H9 (cell line): ENCODE measurements at regions not wholly inside any gene's neighbourhood (a gene's known extent, or its start where the extent isn't known, plus 50 kb on each side); places are given as distances from the start of the nearest gene placed in this dataset.

Experiments
- DNase-seq: peaks from one replicate; pipeline ENCODE4 v3.0.0-alpha.2; 2017
- H2AFZ ChIP-seq: one replicate; pipeline ENCODE4 v1.6.1; 2013; ENCODE audit warnings: mild to moderate bottlenecking, low read length, control low read depth, moderate library complexity
- H2AK5ac ChIP-seq: 2 replicates; pipeline ENCODE4 v1.6.1; 2013; ENCODE audit warnings: low read length, control low read depth, mixed read lengths; ENCODE audit not compliant: insufficient read length
- H2BK120ac ChIP-seq: one replicate; pipeline ENCODE4 v1.6.1; 2013; ENCODE audit warnings: low read depth, mild to moderate bottlenecking, low read length, control low read depth, inconsistent platforms; ENCODE audit not compliant: poor library complexity, severe bottlenecking
- H2BK12ac ChIP-seq: 2 replicates; pipeline ENCODE4 v1.6.1; 2013; ENCODE audit warnings: low read length, control low read depth, mixed read lengths, low read depth; ENCODE audit not compliant: insufficient read length
- H2BK15ac ChIP-seq: 2 replicates; pipeline ENCODE4 v1.6.1; 2013; ENCODE audit warnings: low read depth, low read length, control low read depth
- H2BK20ac ChIP-seq: one replicate; pipeline ENCODE4 v1.6.1; 2013; ENCODE audit warnings: low read depth, mild to moderate bottlenecking, low read length, control low read depth, inconsistent platforms; ENCODE audit not compliant: poor library complexity, severe bottlenecking
- H2BK5ac ChIP-seq: 2 replicates; pipeline ENCODE4 v1.6.1; 2013; ENCODE audit warnings: low read length, control low read depth, mixed read lengths; ENCODE audit not compliant: insufficient read length
- H3K14ac ChIP-seq: 2 replicates; pipeline ENCODE4 v1.6.1; 2013; ENCODE audit warnings: low read length, control low read depth; ENCODE audit not compliant: insufficient read depth
- H3K18ac ChIP-seq: 2 replicates; pipeline ENCODE4 v1.6.1; 2013; ENCODE audit warnings: low read depth, mild to moderate bottlenecking, mixed read lengths, low read length, control low read depth; ENCODE audit not compliant: insufficient read length
- H3K23ac ChIP-seq: 2 replicates; pipeline ENCODE4 v1.6.1; 2013; ENCODE audit warnings: low read length, control low read depth, mixed read lengths, low read depth; ENCODE audit not compliant: insufficient read length
- H3K23me2 ChIP-seq: 2 replicates; pipeline ENCODE4 v1.6.1; 2013; ENCODE audit warnings: low read depth, mild to moderate bottlenecking, mixed read lengths, low read length, control low read depth; ENCODE audit not compliant: insufficient read length, poor library complexity, severe bottlenecking
- H3K27ac ChIP-seq: 2 replicates; pipeline ENCODE4 v1.5.1; 2013; ENCODE audit warnings: low read length, control low read depth, mixed read lengths, low read depth; ENCODE audit not compliant: insufficient read length
- H3K27me3 ChIP-seq: 2 replicates; pipeline ENCODE4 v1.6.1; 2013; ENCODE audit warnings: low read length, control low read depth, inconsistent platforms; ENCODE audit not compliant: insufficient read depth
- H3K4ac ChIP-seq: 2 replicates; pipeline ENCODE4 v1.6.1; 2013; ENCODE audit warnings: low read depth, mild to moderate bottlenecking, control low read depth, inconsistent platforms, low read length, moderate library complexity
- H3K4me1 ChIP-seq: 2 replicates; pipeline ENCODE4 v1.6.1; 2013; ENCODE audit warnings: low read length, control low read depth, inconsistent platforms; ENCODE audit not compliant: insufficient read depth
- H3K4me2 ChIP-seq: 2 replicates; pipeline ENCODE4 v1.6.1; 2013; ENCODE audit warnings: low read length, control low read depth, mixed read lengths; ENCODE audit not compliant: insufficient read length, insufficient read depth
- H3K56ac ChIP-seq: 2 replicates; pipeline ENCODE4 v1.6.1; 2013; ENCODE audit warnings: low read depth, mild to moderate bottlenecking, mixed read lengths, low read length, control low read depth; ENCODE audit not compliant: insufficient read length
- H3K79me1 ChIP-seq: 2 replicates; pipeline ENCODE4 v1.6.1; 2013; ENCODE audit warnings: low read depth, mild to moderate bottlenecking, moderate library complexity, low read length, control low read depth, inconsistent platforms; ENCODE audit not compliant: insufficient read depth, poor library complexity, severe bottlenecking
- H3K79me2 ChIP-seq: 2 replicates; pipeline ENCODE4 v1.6.1; 2013; ENCODE audit warnings: low read length, control low read depth, inconsistent platforms; ENCODE audit not compliant: insufficient read depth
- H3K9ac ChIP-seq: 2 replicates; pipeline ENCODE4 v1.6.1; 2013; ENCODE audit warnings: low read length, control low read depth, mixed read lengths; ENCODE audit not compliant: insufficient read length; ENCODE audit errors: extremely low read depth
- H3K9me3 ChIP-seq: one replicate; pipeline ENCODE4 v1.6.1; 2013; ENCODE audit warnings: low read depth, low read length, inconsistent platforms; ENCODE audit not compliant: control insufficient read depth
- H3T11ph ChIP-seq: one replicate; pipeline ENCODE4 v1.6.1; 2013; ENCODE audit warnings: mild to moderate bottlenecking, low read length, control low read depth, inconsistent platforms
- H4K20me1 ChIP-seq: one replicate; pipeline ENCODE4 v1.6.1; 2013; ENCODE audit not compliant: control insufficient read depth, insufficient read length, insufficient read depth
- H4K5ac ChIP-seq: 2 replicates; pipeline ENCODE4 v1.6.1; 2013; ENCODE audit warnings: low read depth, mild to moderate bottlenecking, mixed read lengths, low read length, control low read depth; ENCODE audit not compliant: insufficient read length
- H4K8ac ChIP-seq: replicated peaks from 2 replicates; pipeline ENCODE4 v1.6.1; 2013; ENCODE audit warnings: low read length, control low read depth, mixed read lengths, low read depth; ENCODE audit not compliant: insufficient read length
- H4K91ac ChIP-seq: 2 replicates; pipeline ENCODE4 v1.6.1; 2013; ENCODE audit warnings: low read depth, mild to moderate bottlenecking, moderate library complexity, mixed read lengths, low read length, control low read depth; ENCODE audit not compliant: insufficient read length
- H3K27ac Mint-ChIP-seq, 3 experiments: 2 replicates in 2 of 3; 3 replicates in 1 of 3; pipeline ENCODE4 v1.8.0; 2020 to 2021; ENCODE audit warnings: mixed read lengths in 3 of 3, mild to moderate bottlenecking in 1 of 3, moderate library complexity in 1 of 3
- H3K27me3 Mint-ChIP-seq: 2 replicates; pipeline ENCODE4 v1.8.0; 2021; ENCODE audit warnings: low read depth, mild to moderate bottlenecking, moderate library complexity, mixed read lengths
- H3K36me3 Mint-ChIP-seq, 3 experiments: 2 replicates in 2 of 3; 3 replicates in 1 of 3; pipeline ENCODE4 v1.8.0; 2020 to 2021; ENCODE audit warnings: low read depth in 3 of 3, mixed read lengths in 3 of 3; ENCODE audit not compliant: insufficient read depth in 1 of 3
- H3K4me1 Mint-ChIP-seq, 2 experiments: 2 replicates each; pipeline ENCODE4 v1.8.0; 2020; ENCODE audit warnings: mixed read lengths in 2 of 2
- H3K4me3 Mint-ChIP-seq, 2 experiments: 2 replicates in 1 of 2; 3 replicates in 1 of 2; pipeline ENCODE4 v1.8.0; 2020 to 2021; ENCODE audit warnings: mild to moderate bottlenecking in 2 of 2, mixed read lengths in 2 of 2, moderate library complexity in 1 of 2
- H3K9me3 Mint-ChIP-seq, 2 experiments: 2 replicates in 1 of 2; 3 replicates in 1 of 2; pipeline ENCODE4 v1.8.0; 2020; ENCODE audit warnings: mild to moderate bottlenecking in 2 of 2, mixed read lengths in 2 of 2, moderate library complexity in 1 of 2
- CTCF ChIP-seq: fragments of 200-600 bp; sonication (generic); conservative IDR thresholded peaks from 3 replicates; pipeline ENCODE4 v1.8.0; 2021; ENCODE audit warnings: antibody characterized with exemption, mild to moderate bottlenecking
- WGBS: extraction: QIAGEN DNeasy Blood & Tissue Kit; methylation state at CpG from one replicate; pipeline ENCODE4 v1.1.7; 2013; ENCODE audit warnings: missing lambda C conversion rate, low lambda C conversion rate, mixed read lengths; ENCODE audit not compliant: insufficient read length; ENCODE audit errors: extremely low coverage; 5-methylcytosine and 5-hydroxymethylcytosine counted together

DNA sequence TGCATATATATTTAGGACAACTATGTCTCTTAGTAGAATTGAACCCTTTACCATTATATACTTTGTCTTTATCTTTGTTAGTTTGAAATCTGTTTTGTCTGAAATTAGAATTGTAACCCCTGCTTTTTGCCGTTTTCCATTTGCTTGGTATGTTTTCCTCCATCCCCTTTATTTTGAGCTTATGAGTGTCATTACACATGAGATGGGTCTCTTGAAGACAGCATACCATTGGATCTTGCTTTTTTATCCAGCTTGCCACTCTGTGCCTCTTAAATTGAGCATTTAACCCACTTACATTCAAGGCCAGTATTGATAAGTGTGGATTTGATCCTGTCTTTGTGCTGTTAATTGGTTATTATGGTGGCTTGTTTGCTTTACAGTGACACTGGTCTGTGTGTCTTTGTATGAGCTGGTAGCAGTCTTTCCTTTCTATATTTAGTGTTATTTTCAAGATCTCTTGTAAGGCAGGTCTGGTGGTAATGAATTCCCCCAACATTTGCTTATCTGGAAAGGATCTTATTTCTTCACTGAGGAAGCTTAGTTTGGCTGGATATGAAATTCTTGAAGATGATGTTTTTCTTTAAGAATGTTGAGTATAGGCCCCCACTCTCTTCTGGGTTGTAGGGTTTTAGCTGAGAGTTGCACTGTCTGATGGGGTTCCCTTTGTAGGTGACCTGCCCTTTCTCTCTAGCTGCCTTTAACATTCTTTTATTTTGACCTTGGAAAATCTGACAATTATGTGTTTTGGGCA lies 149.5 kb downstream of the AHR start:
- Histone ChIP-seq H3K27ac (no peak overlapping the region), H3K4me2 (no peak overlapping the region), H3K79me1 (no peaks in the 10 kb centered on the region), H4K91ac (no peak overlapping the region), H3T11ph (no peak overlapping the region), H4K5ac (no peak overlapping the region), H2BK15ac (no peak overlapping the region), H2BK5ac (no peak overlapping the region), H3K23ac (no peak overlapping the region), H3K18ac (no peak overlapping the region), H4K8ac (no peak overlapping the region), H3K14ac (no peak overlapping the region), H3K23me2 (no peaks in the 10 kb centered on the region), H3K9me3 (no peaks in the 10 kb centered on the region), H3K4me1 (no peaks in the 10 kb centered on the region), H3K27me3 (no peaks in the 10 kb centered on the region), H2AK5ac (no peak overlapping the region), H3K9ac (no peak overlapping the region), H2BK12ac (no peak overlapping the region), H3K79me2 (no peaks in the 10 kb centered on the region), H2AFZ (no peak overlapping the region), H3K4ac (no peak overlapping the region), H2BK20ac (no peak overlapping the region), H2BK120ac (no peak overlapping the region), H4K20me1 (no peaks in the 10 kb centered on the region), H3K56ac (no peak overlapping the region)
- Mint-ChIP-seq H3K27ac (no peak overlapping the region), H3K4me1 (peaks cover 3 to 8% of the 10 kb centered on the region in 2 experiments; a peak in 3 of 4 replicates), H3K36me3 (peaks cover 14 to 27% (median 15%) of the 10 kb centered on the region in 3 experiments), H3K27me3 (no peaks in the 10 kb centered on the region), H3K9me3 (peaks cover 27 to 28% of the 10 kb centered on the region in 2 experiments), H3K4me3 (no peak overlapping the region)
- DNase-seq = no peak
- no peak for TF ChIP-seq CTCF
- no CpG with 5 or more reads among the region's 1 CpG for WGBS
